HG03521 (cell line): ENCODE measurements at regions not wholly inside any gene's neighbourhood (a gene's known extent, or its start where the extent isn't known, plus 50 kb on each side); places are given as distances from the start of the nearest gene placed in this dataset.
"Not testable (repeated sequence)": the region's sequence is repeated elsewhere in the genome, so short reads cannot be mapped to it uniquely, and the experiment has no call there.

Source experiments
- ATAC-seq: cut with Tn5 transposase; IDR thresholded peaks from one replicate; pipeline ENCODE4 v1.9.1; 2021; ENCODE audit warnings: mild to moderate bottlenecking, moderate library complexity; ENCODE audit not compliant: unreplicated experiment

GRCh38 chr5:127210042-127210441 lies 80.6 kb upstream of the MEGF10 start:
- ATAC-seq = no peak

- no peak for ATAC-seq
Measured at GRCh38 chr5:127213231-127213630, 77.4 kb upstream of the MEGF10 start.

- no peak for ATAC-seq
Measured at GRCh38 chr5:127216143-127216542, 74.5 kb upstream of the MEGF10 start.

DNA sequence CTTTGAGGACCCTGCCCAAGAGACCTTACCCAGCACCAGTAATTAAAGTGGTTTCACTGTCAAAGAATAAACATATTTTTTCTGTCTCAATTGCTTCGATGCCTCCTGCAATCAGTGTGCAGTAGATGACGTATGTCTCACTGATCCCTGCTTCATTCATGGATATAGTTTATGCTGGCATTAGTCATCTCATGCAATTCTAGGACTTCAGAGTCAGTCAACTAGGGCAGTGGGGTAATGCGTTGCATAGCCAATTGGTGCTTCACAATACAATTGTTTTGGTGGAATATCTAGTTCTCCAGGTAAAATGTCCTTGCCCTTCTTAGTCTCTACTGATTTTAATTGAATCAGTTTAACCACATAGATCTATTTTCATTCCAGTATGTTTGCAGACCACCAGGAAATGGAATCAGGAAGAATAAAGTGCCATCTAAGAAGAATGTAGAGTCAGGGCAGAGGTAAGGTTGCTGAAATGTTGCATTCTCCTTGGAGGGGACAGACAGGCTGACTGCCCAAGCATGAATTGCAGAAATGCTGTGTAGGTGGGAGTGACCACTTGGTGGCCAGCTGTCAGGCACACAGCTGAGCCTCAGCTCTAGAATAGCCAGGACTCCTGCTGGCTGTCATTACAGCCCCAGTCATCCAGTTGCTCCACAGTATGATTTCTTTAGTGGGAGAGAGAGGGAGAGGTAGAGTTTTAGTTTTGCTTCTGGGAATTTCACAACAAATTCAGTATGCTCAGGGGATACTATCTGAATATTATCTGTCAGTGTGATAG lies 73.5 kb upstream of the MEGF10 start:
- no peak for ATAC-seq

GRCh38 chr5:127221936-127222335 lies 68.7 kb upstream of the MEGF10 start:
- ATAC-seq = not testable (repeated sequence)

DNA sequence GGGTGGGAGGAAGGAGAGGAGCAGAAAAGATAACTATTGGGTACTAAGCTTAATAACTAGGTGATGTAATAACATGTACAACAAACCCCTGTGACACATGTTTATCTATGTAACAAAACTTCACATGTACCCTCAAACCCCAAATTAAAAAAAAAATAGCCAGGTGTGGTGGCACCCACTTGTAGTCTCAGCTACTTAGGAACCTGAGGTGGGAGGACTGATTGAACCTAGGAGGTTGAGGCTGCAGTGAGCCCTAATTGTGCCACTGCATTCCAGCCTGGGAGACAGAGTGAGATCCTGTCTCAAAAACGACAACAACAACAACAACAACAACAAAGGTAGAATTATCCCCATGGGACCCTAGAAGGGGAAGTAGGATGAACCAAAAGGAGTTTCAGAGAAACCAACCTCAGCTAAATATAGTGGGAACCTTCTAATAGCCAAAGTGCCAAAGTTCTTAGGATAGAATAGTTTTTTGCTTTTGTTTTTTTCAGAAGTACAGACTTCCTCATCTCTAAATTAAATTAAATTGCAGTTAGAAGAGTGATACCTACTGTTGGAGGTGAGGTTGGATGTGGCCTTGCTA lies 67.9 kb upstream of the MEGF10 start:
- not testable (repeated sequence) for ATAC-seq

GRCh38 chr5:127223256-127223974 lies 67.2 kb upstream of the MEGF10 start:
- no peak for ATAC-seq

GRCh38 chr5:127227881-127228280 lies 62.7 kb upstream of the MEGF10 start:
- no peak for ATAC-seq

- ATAC-seq = no peak
Measured at GRCh38 chr5:127228540-127229184, 61.9 kb upstream of the MEGF10 start.

GRCh38 chr5:127229185-127229889 lies 61.3 kb upstream of the MEGF10 start:
- ATAC-seq = peak; percentile 83

- ATAC-seq = no peak
Measured at GRCh38 chr5:127231118-127231517, 59.5 kb upstream of the MEGF10 start.

- ATAC-seq = no peak
Measured at GRCh38 chr5:127233590-127233989, 57.0 kb upstream of the MEGF10 start.

- no peak for ATAC-seq
Measured at GRCh38 chr5:127235136-127235535, 55.5 kb upstream of the MEGF10 start.

GRCh38 chr5:127236254-127236653 lies 54.3 kb upstream of the MEGF10 start:
- no peak for ATAC-seq
